PC-3 (cell line): ENCODE measurements at regions not wholly inside any gene's neighbourhood (a gene's known extent, or its start where the extent isn't known, plus 50 kb on each side); places are given as distances from the start of the nearest gene placed in this dataset.

ENCODE experiments used
- ATAC-seq: fragments of 200-7000 bp; cut with Tn5 transposase; 2 replicates; pipeline ENCODE4 v1.9.1; 2020; ENCODE audit warnings: mild to moderate bottlenecking, moderate library complexity
- BruUV-seq: library from RNA; stranded (reverse); fragments of 400-500 nt; replicated peaks from 2 replicates; lab custom pipeline; 2021; lab: Mats Ljungman, UMichigan
- CTCF ChIA-PET: fragments of 300-600 bp; sonication (Branson Sonifier 250); formaldehyde crosslinking; loops from one replicate; lab custom pipeline; 2022; ENCODE audit warnings: antibody characterized with exemption; lab: Charles Lee
- POLR2A ChIA-PET: fragments of 300-600 bp; sonication (Branson Sonifier 250); formaldehyde crosslinking; loops from one replicate; lab custom pipeline; 2022; ENCODE audit warnings: antibody characterized with exemption; ENCODE audit not compliant: unreplicated experiment; lab: Charles Lee
- DNase-seq: peaks from one replicate; pipeline ENCODE4 v3.0.0-alpha.2; 2015
- H2AFZ ChIP-seq: fragments of 300-600 bp; sonication (generic); 2 replicates; pipeline ENCODE4 v1.6.0; 2016; ENCODE audit warnings: antibody characterized with exemption, low read length
- H3F3A ChIP-seq: fragments of 300-600 bp; sonication (generic); one replicate; pipeline ENCODE4 v1.6.0; 2017; ENCODE audit warnings: antibody characterized with exemption, low read length, control low read depth, mild to moderate bottlenecking; ENCODE audit not compliant: unreplicated experiment
- H3K27ac ChIP-seq: fragments of 300-600 bp; sonication (generic); 2 replicates; pipeline ENCODE4 v1.5.1; 2016; ENCODE audit warnings: mild to moderate bottlenecking, low read length
- H3K27me3 ChIP-seq: fragments of 300-600 bp; sonication (generic); 2 replicates; pipeline ENCODE4 v1.6.1; 2016; ENCODE audit warnings: low read length, mixed read lengths
- H3K36me3 ChIP-seq: fragments of 300-600 bp; sonication (generic); 2 replicates; pipeline ENCODE4 v1.6.1; 2016; ENCODE audit warnings: low read depth, mixed run types, low read length, mixed read lengths
- H3K4me1 ChIP-seq: fragments of 300-600 bp; sonication (generic); 2 replicates; pipeline ENCODE4 v1.5.1; 2016; ENCODE audit warnings: low read length; ENCODE audit not compliant: insufficient read depth
- H3K4me2 ChIP-seq: fragments of 300-600 bp; sonication (generic); 2 replicates; pipeline ENCODE4 v1.6.0; 2016; ENCODE audit warnings: low read length
- H3K4me3 ChIP-seq: fragments of 300-600 bp; sonication (generic); 2 replicates; pipeline ENCODE4 v1.5.1; 2016; ENCODE audit warnings: mild to moderate bottlenecking, low read length, mixed read lengths
- H3K79me2 ChIP-seq: fragments of 300-600 bp; sonication (generic); 2 replicates; pipeline ENCODE4 v1.6.1; 2017; ENCODE audit warnings: low read length, mixed read lengths
- H3K9ac ChIP-seq: fragments of 300-600 bp; sonication (generic); 2 replicates; pipeline ENCODE4 v1.6.0; 2016; ENCODE audit warnings: mild to moderate bottlenecking, low read length
- H3K9me2 ChIP-seq: fragments of 300-600 bp; sonication (generic); replicated peaks from 2 replicates; pipeline ENCODE4 v1.6.1; 2016; ENCODE audit warnings: mixed run types, low read length, mixed read lengths
- H3K9me3 ChIP-seq: fragments of 300-600 bp; sonication (generic); 2 replicates; pipeline ENCODE4 v1.6.1; 2016; ENCODE audit warnings: low read length, mixed read lengths
- H4K20me1 ChIP-seq: fragments of 300-600 bp; sonication (generic); 2 replicates; pipeline ENCODE4 v1.6.1; 2016; ENCODE audit warnings: low read length, mixed read lengths
- EZH2 ChIP-seq: fragments of 300-600 bp; sonication (generic); IDR thresholded peaks from one replicate; pipeline ENCODE4 v1.6.1; 2017; ENCODE audit warnings: antibody characterized with exemption, mild to moderate bottlenecking, low read length; ENCODE audit not compliant: unreplicated experiment
- EZH2phosphoT487 ChIP-seq: fragments of 300-600 bp; sonication (generic); IDR thresholded peaks from 2 replicates; pipeline ENCODE4 v1.6.1; 2018; ENCODE audit warnings: mild to moderate bottlenecking, antibody characterized with exemption, low read length, borderline replicate concordance
- intact Hi-C: fragments of 100-400 bp; cut with micrococcal nuclease; formaldehyde crosslinking; loops from 2 replicates; pipeline ENCODE4 v1.9.0; 2023
- TF ChIP-seq, protein P1 (sequence below): fragments of 300-600 bp; sonication (generic); conservative IDR thresholded peaks from 2 replicates; pipeline ENCODE4 v1.5.1; 2017; ENCODE audit warnings: antibody characterized with exemption, low read depth, mild to moderate bottlenecking, low read length

- BruUV-seq: no TSS peak
- H3F3A ChIP-seq: no peaks in the 10 kb centered on the region
- H4K20me1 ChIP-seq: no peaks in the 10 kb centered on the region
- no peak overlapping the region for H3K4me2 ChIP-seq
- H3K27ac ChIP-seq: no peak overlapping the region
- H3K79me2 ChIP-seq: no peaks in the 10 kb centered on the region
- no peaks in the 10 kb centered on the region for H3K4me1 ChIP-seq
- DNase-seq (no peak), ATAC-seq (no peak)
- H3K9ac ChIP-seq: no peak overlapping the region
- no peak overlapping the region for H2AFZ ChIP-seq
- H3K36me3 ChIP-seq: no peaks in the 10 kb centered on the region
- intact Hi-C loops: no loop called here
- H3K4me3 ChIP-seq: no peak overlapping the region
- no peaks in the 10 kb centered on the region for H3K9me2 ChIP-seq
- ChIA-PET POLR2A (interaction anchor here (0.6 kb wide), 1 partner anchor 242 kb away, joined by 3 read pairs; no protein-coding TSS in a partner anchor), CTCF (interaction anchor here (0.6 kb wide), 1 partner anchor 34 kb away, joined by 3 read pairs; no protein-coding TSS in a partner anchor)
- H3K9me3 ChIP-seq: no peaks in the 10 kb centered on the region
- no peaks in the 10 kb centered on the region for H3K27me3 ChIP-seq
- TF ChIP-seq EZH2 (no peak), EZH2phosphoT487 (no peak)
- TF ChIP-seq, protein P1, sequence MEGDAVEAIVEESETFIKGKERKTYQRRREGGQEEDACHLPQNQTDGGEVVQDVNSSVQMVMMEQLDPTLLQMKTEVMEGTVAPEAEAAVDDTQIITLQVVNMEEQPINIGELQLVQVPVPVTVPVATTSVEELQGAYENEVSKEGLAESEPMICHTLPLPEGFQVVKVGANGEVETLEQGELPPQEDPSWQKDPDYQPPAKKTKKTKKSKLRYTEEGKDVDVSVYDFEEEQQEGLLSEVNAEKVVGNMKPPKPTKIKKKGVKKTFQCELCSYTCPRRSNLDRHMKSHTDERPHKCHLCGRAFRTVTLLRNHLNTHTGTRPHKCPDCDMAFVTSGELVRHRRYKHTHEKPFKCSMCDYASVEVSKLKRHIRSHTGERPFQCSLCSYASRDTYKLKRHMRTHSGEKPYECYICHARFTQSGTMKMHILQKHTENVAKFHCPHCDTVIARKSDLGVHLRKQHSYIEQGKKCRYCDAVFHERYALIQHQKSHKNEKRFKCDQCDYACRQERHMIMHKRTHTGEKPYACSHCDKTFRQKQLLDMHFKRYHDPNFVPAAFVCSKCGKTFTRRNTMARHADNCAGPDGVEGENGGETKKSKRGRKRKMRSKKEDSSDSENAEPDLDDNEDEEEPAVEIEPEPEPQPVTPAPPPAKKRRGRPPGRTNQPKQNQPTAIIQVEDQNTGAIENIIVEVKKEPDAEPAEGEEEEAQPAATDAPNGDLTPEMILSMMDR: no peak
Observed at GRCh38 chr7:115183431-115184057, 261.6 kb downstream of the MDFIC start.

DNA sequence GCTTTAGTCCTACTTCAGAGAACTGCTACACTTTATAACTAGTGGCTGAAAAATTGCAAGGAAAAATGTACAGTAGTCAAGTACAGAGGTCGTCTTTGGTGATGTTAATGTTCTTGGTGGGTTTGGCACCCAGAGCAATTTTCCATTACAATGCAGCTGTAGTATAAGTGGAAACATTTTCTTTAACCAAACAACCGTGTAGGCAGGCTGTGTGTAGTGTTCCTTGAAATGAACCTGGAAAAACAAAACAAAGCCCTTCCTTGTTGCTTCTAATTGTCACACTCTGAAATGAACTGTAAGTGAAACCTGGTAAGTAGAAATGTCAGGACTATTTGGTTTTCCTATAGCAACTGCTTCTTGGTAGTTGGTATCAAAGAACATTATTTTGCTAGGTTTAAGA, 256.9 kb downstream of the MDFIC start:
- BruUV-seq: no TSS peak
- H3K27ac ChIP-seq: no peak overlapping the region
- H3K79me2 ChIP-seq: no peaks in the 10 kb centered on the region
- no peaks in the 10 kb centered on the region for H3K4me1 ChIP-seq
- H3K4me3 ChIP-seq: no peak overlapping the region
- no peaks in the 10 kb centered on the region for H3K27me3 ChIP-seq
- H3K36me3 ChIP-seq: no peaks in the 10 kb centered on the region
- ChIA-PET POLR2A (no interaction called here), CTCF (no interaction called here)
- H3K9me3 ChIP-seq: no peaks in the 10 kb centered on the region
- H4K20me1 ChIP-seq: no peaks in the 10 kb centered on the region
- H3K9ac ChIP-seq: no peak overlapping the region
- H2AFZ ChIP-seq: no peak overlapping the region
- H3F3A ChIP-seq: no peaks in the 10 kb centered on the region
- DNase-seq: no peak
- no peak for ATAC-seq
- intact Hi-C loops: no loop called here
- TF ChIP-seq, protein P1: no peak
- TF ChIP-seq EZH2: no peak
- no peak for TF ChIP-seq EZH2phosphoT487
- no peaks in the 10 kb centered on the region for H3K9me2 ChIP-seq
- no peak overlapping the region for H3K4me2 ChIP-seq

- TF ChIP-seq, protein P1: no peak
- TF ChIP-seq EZH2phosphoT487: no peak
- TF ChIP-seq EZH2: no peak
- no TSS peak for BruUV-seq
- POLR2A ChIA-PET: no interaction called here
Observed at GRCh38 chr7:115177823-115178222, 255.9 kb downstream of the MDFIC start.

More at GRCh38 chr7:115177823-115178222, 255.9 kb downstream of the MDFIC start:
- Histone ChIP-seq H2AFZ (no peak overlapping the region), H3K4me2 (no peak overlapping the region), H3K27me3 (no peaks in the 10 kb centered on the region), H3K36me3 (no peaks in the 10 kb centered on the region), H3K4me1 (no peaks in the 10 kb centered on the region), H3F3A (no peaks in the 10 kb centered on the region), H3K27ac (no peak overlapping the region), H3K9ac (no peak overlapping the region), H3K9me2 (no peaks in the 10 kb centered on the region), H3K4me3 (no peak overlapping the region), H3K9me3 (no peaks in the 10 kb centered on the region), H4K20me1 (no peaks in the 10 kb centered on the region), H3K79me2 (no peaks in the 10 kb centered on the region)
- CTCF ChIA-PET: no interaction called here
- intact Hi-C loops: no loop called here
- DNase-seq (no peak), ATAC-seq (no peak)
